ENCODE measurements at regions not wholly inside any gene's neighbourhood (a gene's known extent, or its start where the extent isn't known, plus 50 kb on each side); places are given as distances from the start of the nearest gene placed in this dataset.

GRCh38 chr2:8259841-8260178 lies 422.0 kb upstream of the ID2 start:
- Mint-ChIP-seq H3K27ac (no peak overlapping the region), H3K9me3 (no peaks in the 10 kb centered on the region), H3K4me1 (ENCODE audit: low read depth) (no peaks in the 10 kb centered on the region), H3K4me3 (no peak overlapping the region), H3K27me3 (ENCODE audit: insufficient read depth) (peaks cover 5% of the 10 kb centered on the region), H3K36me3 (ENCODE audit: low read depth) (no peaks in the 10 kb centered on the region)
- DNase-seq, result no peak
- no peak for TF ChIP-seq CTCF (IDR thresholded peaks at IDR 0.05)

GRCh38 chr2:8260213-8260612 lies 421.6 kb upstream of the ID2 start:
- no peak for DNase-seq
- H3K4me1 Mint-ChIP-seq (ENCODE audit: low read depth), result no peaks in the 10 kb centered on the region
- no peaks in the 10 kb centered on the region for H3K9me3 Mint-ChIP-seq
- H3K27me3 Mint-ChIP-seq (ENCODE audit: insufficient read depth), result peaks cover 5% of the 10 kb centered on the region
- H3K27ac Mint-ChIP-seq, result no peak overlapping the region
- no peak for TF ChIP-seq CTCF (IDR thresholded peaks at IDR 0.05)
- H3K4me3 Mint-ChIP-seq, result no peak overlapping the region
- H3K36me3 Mint-ChIP-seq (ENCODE audit: low read depth), result no peaks in the 10 kb centered on the region

GRCh38 chr2:8263901-8264300 lies 418.0 kb upstream of the ID2 start:
- no peak overlapping the region for H3K4me3 Mint-ChIP-seq
- DNase-seq, result no peak
- no peaks in the 10 kb centered on the region for H3K36me3 Mint-ChIP-seq (ENCODE audit: low read depth)
- TF ChIP-seq CTCF (IDR thresholded peaks at IDR 0.05), result no peak
- peaks cover 5% of the 10 kb centered on the region for H3K27me3 Mint-ChIP-seq (ENCODE audit: insufficient read depth)
- no peaks in the 10 kb centered on the region for H3K9me3 Mint-ChIP-seq
- H3K27ac Mint-ChIP-seq, result no peak overlapping the region
- no peaks in the 10 kb centered on the region for H3K4me1 Mint-ChIP-seq (ENCODE audit: low read depth)

- no peak for TF ChIP-seq CTCF (IDR thresholded peaks at IDR 0.05)
- H3K4me3 Mint-ChIP-seq, result no peak overlapping the region
- no peaks in the 10 kb centered on the region for H3K4me1 Mint-ChIP-seq (ENCODE audit: low read depth)
- H3K9me3 Mint-ChIP-seq, result no peaks in the 10 kb centered on the region
- H3K27ac Mint-ChIP-seq, result no peak overlapping the region
- H3K36me3 Mint-ChIP-seq (ENCODE audit: low read depth), result no peaks in the 10 kb centered on the region
- DNase-seq, result no peak
- peaks cover 5% of the 10 kb centered on the region for H3K27me3 Mint-ChIP-seq (ENCODE audit: insufficient read depth)
Observed at GRCh38 chr2:8264981-8265380, 416.9 kb upstream of the ID2 start.

GRCh38 chr2:8265476-8266226 lies 416.2 kb upstream of the ID2 start:
- no peaks in the 10 kb centered on the region for H3K36me3 Mint-ChIP-seq (ENCODE audit: low read depth)
- no peak for DNase-seq
- TF ChIP-seq CTCF (IDR thresholded peaks at IDR 0.05), result no peak
- no peak overlapping the region for H3K4me3 Mint-ChIP-seq
- no peaks in the 10 kb centered on the region for H3K4me1 Mint-ChIP-seq (ENCODE audit: low read depth)
- no peaks in the 10 kb centered on the region for H3K9me3 Mint-ChIP-seq
- H3K27ac Mint-ChIP-seq, result no peak overlapping the region
- H3K27me3 Mint-ChIP-seq (ENCODE audit: insufficient read depth), result peaks cover 5% of the 10 kb centered on the region

- H3K4me1 Mint-ChIP-seq (ENCODE audit: low read depth), result no peaks in the 10 kb centered on the region
- H3K9me3 Mint-ChIP-seq, result no peaks in the 10 kb centered on the region
- no peak overlapping the region for H3K4me3 Mint-ChIP-seq
- H3K36me3 Mint-ChIP-seq (ENCODE audit: low read depth), result no peaks in the 10 kb centered on the region
- H3K27ac Mint-ChIP-seq, result no peak overlapping the region
- no peak for TF ChIP-seq CTCF (IDR thresholded peaks at IDR 0.05)
- H3K27me3 Mint-ChIP-seq (ENCODE audit: insufficient read depth), result peaks cover 5% of the 10 kb centered on the region
- no peak for DNase-seq
Observed at GRCh38 chr2:8266563-8266962, 415.3 kb upstream of the ID2 start.

Data from HFFc6 (cell line).